Omental fat pad (tissue), 3 donors: ENCODE measurements at regions not wholly inside any gene's neighbourhood (a gene's known extent, or its start where the extent isn't known, plus 50 kb on each side); places are given as distances from the start of the nearest gene placed in this dataset.

ENCODE experiments used
- ATAC-seq: fragments of 150-250 bp; one replicate; pipeline ENCODE4 v1.9.1; 2016; ENCODE audit warnings: mild to moderate bottlenecking, moderate library complexity; ENCODE audit not compliant: low FRiP score
- DNase-seq: peaks from one replicate; pipeline ENCODE4 v3.0.0-alpha.2; 2019; ENCODE audit warnings: low spot score
- CTCF ChIP-seq, 3 donors: fragments of 450-650 bp; IDR thresholded peaks; one replicate each; pipeline ENCODE4 v1.5.1; 2016 to 2017; ENCODE audit warnings: antibody characterized with exemption in 3 of 3, mild to moderate bottlenecking in 3 of 3, moderate library complexity in 2 of 3

DNA sequence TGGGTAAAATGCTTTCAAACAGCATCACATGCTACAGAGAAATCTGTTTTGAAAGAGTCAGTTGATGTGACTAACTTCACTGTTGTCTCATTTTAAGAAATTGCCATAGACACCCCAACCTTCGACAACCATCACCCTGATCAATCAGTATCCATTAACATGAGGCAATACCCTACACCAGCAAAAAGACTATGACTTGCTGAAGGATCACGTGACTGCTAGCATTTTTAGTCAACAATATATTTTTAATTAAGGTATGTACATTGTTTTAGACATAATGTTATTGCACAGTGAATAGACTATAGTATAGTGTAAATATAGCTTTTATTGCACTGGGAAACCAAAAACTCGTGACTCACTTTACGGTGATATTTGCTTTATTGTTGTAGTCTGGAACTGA lies 200.0 kb upstream of the ARHGAP24 start:
- DNase-seq: no peak
- no peak for ATAC-seq
- no peak for TF ChIP-seq CTCF (IDR thresholded peaks at IDR 0.05)

DNA sequence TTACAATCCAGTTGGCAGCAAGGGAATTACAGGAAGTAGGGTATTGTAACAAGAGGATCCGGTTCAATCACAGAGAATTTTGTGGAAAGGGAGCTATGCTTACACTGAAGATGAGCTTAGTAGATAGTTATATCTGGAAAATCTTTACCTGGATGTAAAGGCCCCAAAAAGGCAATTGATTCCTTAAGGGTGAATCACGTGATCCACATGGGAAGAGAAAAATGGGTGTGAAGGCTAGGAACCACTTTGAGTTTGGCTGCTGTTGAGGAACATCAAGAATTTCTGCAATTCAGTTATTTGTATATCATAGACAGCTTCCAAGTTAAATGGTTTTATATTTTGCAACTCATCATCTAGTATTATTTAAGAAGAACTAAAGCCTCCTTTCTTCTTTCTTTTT lies 194.0 kb upstream of the ARHGAP24 start:
- no peak for DNase-seq
- no peak for TF ChIP-seq CTCF (IDR thresholded peaks at IDR 0.05)
- no peak for ATAC-seq

DNA sequence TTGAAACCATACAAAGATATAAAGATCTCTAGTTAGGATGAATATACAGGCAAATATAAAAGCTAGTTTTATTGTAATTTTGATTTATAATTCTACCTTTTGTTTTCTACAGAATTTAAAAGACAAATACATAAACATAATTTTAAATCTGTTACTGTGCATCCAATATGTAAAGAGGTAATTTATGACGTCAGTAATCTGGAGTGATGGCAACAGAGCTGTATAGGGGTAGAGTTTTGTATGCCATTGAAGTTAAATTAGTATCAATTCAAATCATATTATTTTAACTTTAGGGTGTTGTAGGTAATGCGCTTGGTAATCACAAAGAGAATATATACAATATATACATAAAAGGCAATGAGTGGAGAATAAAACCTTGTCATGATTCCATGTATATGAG lies 183.7 kb upstream of the ARHGAP24 start:
- ATAC-seq (no peak), DNase-seq (no peak)
- no peak for TF ChIP-seq CTCF (IDR thresholded peaks at IDR 0.05)

DNA sequence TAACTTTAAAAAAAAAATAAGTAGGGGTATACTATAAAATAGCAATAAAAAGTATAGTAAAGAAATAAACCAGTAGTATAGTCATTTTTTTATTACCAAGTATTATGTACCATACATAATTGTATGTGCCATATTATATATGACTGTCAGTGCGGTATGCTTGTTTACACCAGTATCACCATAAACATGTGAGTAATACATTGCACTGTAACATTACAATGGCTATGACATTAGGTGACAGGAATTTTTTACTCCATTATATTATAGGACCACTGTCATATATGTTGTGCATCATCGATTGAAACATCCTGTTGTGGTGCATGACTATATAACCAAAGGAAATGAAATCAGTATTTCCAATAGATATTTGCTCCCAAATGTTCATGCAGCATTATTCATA lies 176.9 kb upstream of the ARHGAP24 start:
- DNase-seq (no peak), ATAC-seq (no peak)
- TF ChIP-seq CTCF (IDR thresholded peaks at IDR 0.05): no peak

DNA sequence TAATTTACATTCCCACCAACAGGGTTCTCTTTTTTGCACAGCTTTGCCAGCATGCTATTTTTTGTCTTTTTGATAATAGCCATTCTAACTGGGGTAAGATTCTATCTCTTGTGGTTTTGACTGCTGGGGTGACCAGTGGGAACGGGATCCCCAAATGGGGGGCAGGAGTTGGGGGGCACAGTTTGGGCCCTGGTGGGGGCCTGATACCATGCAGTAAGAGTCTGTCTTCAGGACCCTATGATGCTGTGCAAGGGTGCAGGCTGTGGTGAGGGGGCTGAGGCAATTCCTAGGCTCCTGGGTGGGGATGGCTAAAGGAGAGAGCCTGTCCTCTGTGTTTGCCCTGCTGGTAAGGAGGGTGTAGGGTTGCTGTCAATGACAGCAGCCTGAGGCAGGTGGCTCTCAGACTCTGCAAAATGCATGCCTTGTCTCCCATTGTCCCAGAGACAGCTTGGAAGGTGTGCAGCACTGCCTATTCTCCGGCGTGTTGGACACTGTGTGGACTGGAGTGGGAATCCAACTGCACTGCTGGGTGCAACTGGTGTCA lies 172.7 kb upstream of the ARHGAP24 start:
- DNase-seq (no peak), ATAC-seq (no peak)
- TF ChIP-seq CTCF (IDR thresholded peaks at IDR 0.05): no peak

GRCh38 chr4:85302756-85303155 lies 172.2 kb upstream of the ARHGAP24 start:
- ATAC-seq (no peak), DNase-seq (no peak)
- TF ChIP-seq CTCF (IDR thresholded peaks at IDR 0.05): no peak

DNA sequence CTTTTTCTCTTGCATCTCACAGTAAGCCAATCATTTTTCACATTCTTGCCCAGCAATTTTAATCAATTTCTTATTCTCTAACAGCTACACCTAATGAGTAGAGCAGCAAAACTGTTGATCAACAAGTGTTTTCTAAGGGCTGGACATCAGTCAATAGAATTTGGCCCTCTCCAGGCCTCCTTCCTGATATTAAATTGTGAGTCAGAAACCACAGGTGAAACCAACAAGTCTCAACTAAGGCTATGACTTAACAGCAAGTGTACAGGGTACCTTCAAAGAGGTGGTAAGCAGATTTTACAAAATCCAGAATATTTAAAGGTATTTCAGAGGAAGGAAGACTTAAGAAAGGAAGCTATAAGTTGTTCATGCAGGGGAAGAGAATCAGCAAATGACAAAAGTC lies 156.5 kb upstream of the ARHGAP24 start:
- ATAC-seq (no peak), DNase-seq (no peak)

More for the DNA sequence above, 156.5 kb upstream of the ARHGAP24 start:
- no peak for TF ChIP-seq CTCF (IDR thresholded peaks at IDR 0.05)
